WTC11 (cell line): ENCODE measurements at regions not wholly inside any gene's neighbourhood (a gene's known extent, or its start where the extent isn't known, plus 50 kb on each side); places are given as distances from the start of the nearest gene placed in this dataset.
A peak's percentile ranks its signal among the peaks of the same experiment; 100 is the strongest.

Experiments
- ATAC-seq: fragments of 200-7000 bp; cut with Tn5 transposase; 2 replicates; pipeline ENCODE4 v1.10.0; 2021; ENCODE audit warnings: mild to moderate bottlenecking, moderate library complexity
- CTCF ChIA-PET: fragments of 300-600 bp; sonication (Branson Sonifier 250); formaldehyde crosslinking; loops from one replicate; lab custom pipeline; 2021; ENCODE audit warnings: antibody characterized with exemption; lab: Charles Lee
- POLR2A ChIA-PET: fragments of 350-600 bp; sonication (Branson Sonifier 250); formaldehyde crosslinking; loops from one replicate; lab custom pipeline; 2021; ENCODE audit warnings: antibody characterized with exemption; lab: Charles Lee
- DNase-seq: peaks from one replicate; pipeline ENCODE4 v3.0.0; 2021; ENCODE audit warnings: low spot score
- H3K27ac Mint-ChIP-seq: 2 replicates; pipeline ENCODE4 v1.8.0; 2021; ENCODE audit warnings: mixed read lengths
- H3K27me3 Mint-ChIP-seq: 2 replicates; pipeline ENCODE4 v1.8.0; 2021; ENCODE audit warnings: low read depth, mild to moderate bottlenecking, moderate library complexity, mixed read lengths
- H3K36me3 Mint-ChIP-seq: 2 replicates; pipeline ENCODE4 v1.8.0; 2021; ENCODE audit warnings: mixed read lengths
- H3K4me1 Mint-ChIP-seq: 2 replicates; pipeline ENCODE4 v1.8.0; 2022; ENCODE audit warnings: mixed read lengths
- H3K4me3 Mint-ChIP-seq: 2 replicates; pipeline ENCODE4 v1.8.0; 2021; ENCODE audit warnings: mild to moderate bottlenecking, moderate library complexity, mixed read lengths
- H3K9me3 Mint-ChIP-seq: 2 replicates; pipeline ENCODE4 v1.8.0; 2021; ENCODE audit warnings: mixed read lengths
- CBFB ChIP-seq: sonication (generic); formaldehyde crosslinking; IDR thresholded peaks from 2 replicates; pipeline ENCODE4 v1.8.1; 2022; ENCODE audit warnings: mild to moderate bottlenecking, low read depth, missing genetic modification reagents
- CREB1 ChIP-seq: sonication (generic); formaldehyde crosslinking; IDR thresholded peaks from 2 replicates; pipeline ENCODE4 v1.8.0; 2023; ENCODE audit warnings: mild to moderate bottlenecking, missing genetic modification reagents
- CREM ChIP-seq: sonication (generic); formaldehyde crosslinking; IDR thresholded peaks from 2 replicates; pipeline ENCODE4 v1.8.1; 2022; ENCODE audit warnings: mild to moderate bottlenecking, missing genetic modification reagents, moderate library complexity
- ESRRA ChIP-seq: sonication (generic); formaldehyde crosslinking; IDR thresholded peaks from 2 replicates; pipeline ENCODE4 v1.8.1; 2022; ENCODE audit warnings: mild to moderate bottlenecking, missing genetic modification reagents, borderline replicate concordance
- HMGA2 ChIP-seq: fragments of 250-450 bp; sonication (Bioruptor Pico); IDR thresholded peaks from 2 replicates; pipeline ENCODE4 v1.4.0; 2021; ENCODE audit warnings: mild to moderate bottlenecking, moderate library complexity
- JUN ChIP-seq: sonication (generic); formaldehyde crosslinking; IDR thresholded peaks from 2 replicates; pipeline ENCODE4 v1.8.0; 2023; ENCODE audit warnings: mild to moderate bottlenecking, missing genetic modification reagents
- NFE2L1 ChIP-seq: sonication (generic); formaldehyde crosslinking; IDR thresholded peaks from 2 replicates; pipeline ENCODE4 v1.8.1; 2023; ENCODE audit warnings: missing genetic modification reagents
- OVOL2 ChIP-seq: fragments of 250-450 bp; sonication (Bioruptor Pico); IDR thresholded peaks from 2 replicates; pipeline ENCODE4 v1.9.0; 2021; ENCODE audit warnings: mild to moderate bottlenecking, borderline replicate concordance
- RORB ChIP-seq: fragments of 250-450 bp; sonication (Bioruptor Pico); IDR thresholded peaks from 2 replicates; pipeline ENCODE4 v1.9.0; 2021; ENCODE audit warnings: mild to moderate bottlenecking
- SOX15 ChIP-seq: fragments of 250-450 bp; sonication (Bioruptor Pico); IDR thresholded peaks from 2 replicates; pipeline ENCODE4 v1.9.0; 2021; ENCODE audit warnings: mild to moderate bottlenecking
- ZBTB21 ChIP-seq: sonication (generic); formaldehyde crosslinking; IDR thresholded peaks from 2 replicates; pipeline ENCODE4 v1.8.1; 2023; ENCODE audit warnings: mild to moderate bottlenecking, missing genetic modification reagents, borderline replicate concordance
- ZNF219 ChIP-seq: sonication (generic); formaldehyde crosslinking; IDR thresholded peaks from 2 replicates; pipeline ENCODE4 v1.8.0; 2023; ENCODE audit warnings: missing genetic modification reagents, mild to moderate bottlenecking, borderline replicate concordance
- ZNF263 ChIP-seq: sonication (generic); formaldehyde crosslinking; IDR thresholded peaks from 2 replicates; pipeline ENCODE4 v1.8.1; 2022; ENCODE audit warnings: low read depth, mild to moderate bottlenecking, moderate library complexity, missing genetic modification reagents
- ZNF317 ChIP-seq: sonication (generic); formaldehyde crosslinking; IDR thresholded peaks from 2 replicates; pipeline ENCODE4 v1.8.1; 2023; ENCODE audit warnings: low read depth, mild to moderate bottlenecking, moderate library complexity, missing genetic modification reagents, borderline replicate concordance
- ZNF416 ChIP-seq: fragments of 250-450 bp; sonication (Bioruptor Pico); IDR thresholded peaks from 2 replicates; pipeline ENCODE4 v1.9.0; 2021; ENCODE audit warnings: mild to moderate bottlenecking, inconsistent platforms
- TF ChIP-seq, protein P1 (sequence below): fragments of 250-450 bp; sonication (Bioruptor Pico); IDR thresholded peaks from 2 replicates; pipeline ENCODE4 v2.1.2; 2022; ENCODE audit warnings: mild to moderate bottlenecking, moderate library complexity
- TF ChIP-seq, protein P2 (sequence below): fragments of 200-600 bp; IDR thresholded peaks from 2 replicates; pipeline ENCODE4 v1.8.0; 2022; ENCODE audit warnings: antibody characterized with exemption
- TF ChIP-seq, protein P3 (sequence below): sonication (generic); formaldehyde crosslinking; IDR thresholded peaks from 2 replicates; pipeline ENCODE4 v1.8.1; 2022; ENCODE audit warnings: low read depth, missing genetic modification reagents, borderline replicate concordance
- TF ChIP-seq, protein P4 (sequence below): sonication (generic); formaldehyde crosslinking; IDR thresholded peaks from 2 replicates; pipeline ENCODE4 v1.8.0; 2022; ENCODE audit warnings: missing genetic modification reagents
- TF ChIP-seq, protein P5 (sequence below): sonication (generic); formaldehyde crosslinking; IDR thresholded peaks from 2 replicates; pipeline ENCODE4 v1.8.0; 2023; ENCODE audit warnings: missing genetic modification reagents, mild to moderate bottlenecking, borderline replicate concordance

DNA sequence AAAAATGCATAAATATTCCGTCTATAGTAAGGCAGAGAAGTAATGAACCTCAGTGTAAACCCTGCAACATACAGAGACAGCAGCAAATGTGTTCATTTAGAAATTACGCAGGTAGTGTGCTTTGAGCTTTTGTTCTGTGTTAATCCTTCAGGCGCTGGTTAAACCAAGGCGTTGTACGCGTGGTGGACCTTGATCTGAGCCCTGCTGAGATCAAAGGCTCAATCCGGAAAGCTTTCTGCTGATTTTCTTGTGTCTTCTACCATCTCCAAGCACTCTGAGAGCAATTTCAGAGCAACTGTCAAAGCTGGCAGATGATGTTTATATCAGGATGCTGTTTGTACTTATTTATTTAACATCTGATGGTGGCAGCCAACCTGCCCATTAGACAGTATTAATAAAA lies 382.8 kb downstream of the CDH26 start:
- Mint-ChIP-seq H3K4me3 (no peak overlapping the region), H3K4me1 (no peaks in the 10 kb centered on the region), H3K27ac (no peak overlapping the region), H3K27me3 (peaks cover 37% of the 10 kb centered on the region), H3K9me3 (peaks cover 48% of the 10 kb centered on the region)
- no peak for DNase-seq
- POLR2A ChIA-PET, result no interaction called here
- TF ChIP-seq OVOL2 (CRISPR knock-in tag) (no peak), CREM (no peak), ZNF317 (CRISPR knock-in tag) (no peak), ESRRA (CRISPR knock-in tag) (no peak), NFE2L1 (CRISPR knock-in tag) (no peak), HMGA2 (CRISPR knock-in tag) (no peak), ZNF219 (CRISPR knock-in tag) (no peak), CBFB (CRISPR knock-in tag) (no peak), JUN (CRISPR knock-in tag) (no peak), RORB (CRISPR knock-in tag) (no peak)
- TF ChIP-seq, protein P1, sequence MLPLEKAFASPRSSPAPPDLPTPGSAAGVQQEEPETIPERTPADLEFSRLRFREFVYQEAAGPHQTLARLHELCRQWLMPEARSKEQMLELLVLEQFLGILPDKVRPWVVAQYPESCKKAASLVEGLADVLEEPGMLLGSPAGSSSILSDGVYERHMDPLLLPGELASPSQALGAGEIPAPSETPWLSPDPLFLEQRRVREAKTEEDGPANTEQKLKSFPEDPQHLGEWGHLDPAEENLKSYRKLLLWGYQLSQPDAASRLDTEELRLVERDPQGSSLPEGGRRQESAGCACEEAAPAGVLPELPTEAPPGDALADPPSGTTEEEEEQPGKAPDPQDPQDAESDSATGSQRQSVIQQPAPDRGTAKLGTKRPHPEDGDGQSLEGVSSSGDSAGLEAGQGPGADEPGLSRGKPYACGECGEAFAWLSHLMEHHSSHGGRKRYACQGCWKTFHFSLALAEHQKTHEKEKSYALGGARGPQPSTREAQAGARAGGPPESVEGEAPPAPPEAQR, result no peak
- TF ChIP-seq, protein P2, sequence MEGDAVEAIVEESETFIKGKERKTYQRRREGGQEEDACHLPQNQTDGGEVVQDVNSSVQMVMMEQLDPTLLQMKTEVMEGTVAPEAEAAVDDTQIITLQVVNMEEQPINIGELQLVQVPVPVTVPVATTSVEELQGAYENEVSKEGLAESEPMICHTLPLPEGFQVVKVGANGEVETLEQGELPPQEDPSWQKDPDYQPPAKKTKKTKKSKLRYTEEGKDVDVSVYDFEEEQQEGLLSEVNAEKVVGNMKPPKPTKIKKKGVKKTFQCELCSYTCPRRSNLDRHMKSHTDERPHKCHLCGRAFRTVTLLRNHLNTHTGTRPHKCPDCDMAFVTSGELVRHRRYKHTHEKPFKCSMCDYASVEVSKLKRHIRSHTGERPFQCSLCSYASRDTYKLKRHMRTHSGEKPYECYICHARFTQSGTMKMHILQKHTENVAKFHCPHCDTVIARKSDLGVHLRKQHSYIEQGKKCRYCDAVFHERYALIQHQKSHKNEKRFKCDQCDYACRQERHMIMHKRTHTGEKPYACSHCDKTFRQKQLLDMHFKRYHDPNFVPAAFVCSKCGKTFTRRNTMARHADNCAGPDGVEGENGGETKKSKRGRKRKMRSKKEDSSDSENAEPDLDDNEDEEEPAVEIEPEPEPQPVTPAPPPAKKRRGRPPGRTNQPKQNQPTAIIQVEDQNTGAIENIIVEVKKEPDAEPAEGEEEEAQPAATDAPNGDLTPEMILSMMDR, result no peak
- TF ChIP-seq, protein P3, sequence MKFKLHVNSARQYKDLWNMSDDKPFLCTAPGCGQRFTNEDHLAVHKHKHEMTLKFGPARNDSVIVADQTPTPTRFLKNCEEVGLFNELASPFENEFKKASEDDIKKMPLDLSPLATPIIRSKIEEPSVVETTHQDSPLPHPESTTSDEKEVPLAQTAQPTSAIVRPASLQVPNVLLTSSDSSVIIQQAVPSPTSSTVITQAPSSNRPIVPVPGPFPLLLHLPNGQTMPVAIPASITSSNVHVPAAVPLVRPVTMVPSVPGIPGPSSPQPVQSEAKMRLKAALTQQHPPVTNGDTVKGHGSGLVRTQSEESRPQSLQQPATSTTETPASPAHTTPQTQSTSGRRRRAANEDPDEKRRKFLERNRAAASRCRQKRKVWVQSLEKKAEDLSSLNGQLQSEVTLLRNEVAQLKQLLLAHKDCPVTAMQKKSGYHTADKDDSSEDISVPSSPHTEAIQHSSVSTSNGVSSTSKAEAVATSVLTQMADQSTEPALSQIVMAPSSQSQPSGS (CRISPR knock-in tag), result no peak
- TF ChIP-seq, all 79 proteins: peak for 0
- CTCF ChIA-PET, result interaction anchor here (1.2 kb wide), 1 partner anchor 78 kb away, joined by 9 read pairs; no protein-coding TSS in a partner anchor
- ATAC-seq, result no peak
- H3K36me3 Mint-ChIP-seq, result peaks cover 14% of the 10 kb centered on the region; the same call in 1 of the 2 replicates

DNA sequence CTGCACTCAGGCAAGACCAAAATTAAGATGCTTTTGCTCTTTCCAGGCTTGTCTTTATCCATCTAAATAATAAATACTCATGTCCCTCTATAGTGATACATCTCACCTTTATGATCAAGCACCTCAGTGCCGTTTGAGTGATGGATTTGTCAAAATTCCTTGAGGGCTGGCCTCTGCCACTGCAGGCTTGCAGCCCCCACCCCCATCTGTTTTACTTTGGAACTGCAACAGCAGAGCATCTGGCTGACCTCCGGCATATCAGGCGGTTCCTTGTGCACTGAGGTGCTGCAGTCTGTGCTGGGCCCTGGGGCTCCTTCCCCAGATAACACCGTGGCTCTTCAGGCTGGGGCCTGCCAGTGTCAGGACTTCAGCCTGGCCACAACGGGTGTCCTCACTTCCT lies 386.9 kb downstream of the CDH26 start:
- CTCF ChIA-PET, result no interaction called here
- peak; percentile 21 for DNase-seq

More for the DNA sequence above, 386.9 kb downstream of the CDH26 start:
- H3K9me3 Mint-ChIP-seq, result peaks cover 32% of the 10 kb centered on the region
- no peak overlapping the region for H3K4me3 Mint-ChIP-seq
- no peak for ATAC-seq
- 0 out of 2 replicates have a peak, but pooled peaks cover 2% of the 10 kb centered on the region for H3K36me3 Mint-ChIP-seq
- POLR2A ChIA-PET, result no interaction called here
- no peak overlapping the region for H3K27ac Mint-ChIP-seq
- TF ChIP-seq ZNF263 (CRISPR knock-in tag) (no peak), RORB (CRISPR knock-in tag) (no peak), ZNF416 (CRISPR knock-in tag) (no peak), ZBTB21 (no peak), CREB1 (CRISPR knock-in tag) (no peak), SOX15 (no peak)
- TF ChIP-seq, protein P4, sequence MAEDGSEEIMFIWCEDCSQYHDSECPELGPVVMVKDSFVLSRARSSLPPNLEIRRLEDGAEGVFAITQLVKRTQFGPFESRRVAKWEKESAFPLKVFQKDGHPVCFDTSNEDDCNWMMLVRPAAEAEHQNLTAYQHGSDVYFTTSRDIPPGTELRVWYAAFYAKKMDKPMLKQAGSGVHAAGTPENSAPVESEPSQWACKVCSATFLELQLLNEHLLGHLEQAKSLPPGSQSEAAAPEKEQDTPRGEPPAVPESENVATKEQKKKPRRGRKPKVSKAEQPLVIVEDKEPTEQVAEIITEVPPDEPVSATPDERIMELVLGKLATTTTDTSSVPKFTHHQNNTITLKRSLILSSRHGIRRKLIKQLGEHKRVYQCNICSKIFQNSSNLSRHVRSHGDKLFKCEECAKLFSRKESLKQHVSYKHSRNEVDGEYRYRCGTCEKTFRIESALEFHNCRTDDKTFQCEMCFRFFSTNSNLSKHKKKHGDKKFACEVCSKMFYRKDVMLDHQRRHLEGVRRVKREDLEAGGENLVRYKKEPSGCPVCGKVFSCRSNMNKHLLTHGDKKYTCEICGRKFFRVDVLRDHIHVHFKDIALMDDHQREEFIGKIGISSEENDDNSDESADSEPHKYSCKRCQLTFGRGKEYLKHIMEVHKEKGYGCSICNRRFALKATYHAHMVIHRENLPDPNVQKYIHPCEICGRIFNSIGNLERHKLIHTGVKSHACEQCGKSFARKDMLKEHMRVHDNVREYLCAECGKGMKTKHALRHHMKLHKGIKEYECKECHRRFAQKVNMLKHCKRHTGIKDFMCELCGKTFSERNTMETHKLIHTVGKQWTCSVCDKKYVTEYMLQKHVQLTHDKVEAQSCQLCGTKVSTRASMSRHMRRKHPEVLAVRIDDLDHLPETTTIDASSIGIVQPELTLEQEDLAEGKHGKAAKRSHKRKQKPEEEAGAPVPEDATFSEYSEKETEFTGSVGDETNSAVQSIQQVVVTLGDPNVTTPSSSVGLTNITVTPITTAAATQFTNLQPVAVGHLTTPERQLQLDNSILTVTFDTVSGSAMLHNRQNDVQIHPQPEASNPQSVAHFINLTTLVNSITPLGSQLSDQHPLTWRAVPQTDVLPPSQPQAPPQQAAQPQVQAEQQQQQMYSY (CRISPR knock-in tag), result no peak
- TF ChIP-seq, protein P5, sequence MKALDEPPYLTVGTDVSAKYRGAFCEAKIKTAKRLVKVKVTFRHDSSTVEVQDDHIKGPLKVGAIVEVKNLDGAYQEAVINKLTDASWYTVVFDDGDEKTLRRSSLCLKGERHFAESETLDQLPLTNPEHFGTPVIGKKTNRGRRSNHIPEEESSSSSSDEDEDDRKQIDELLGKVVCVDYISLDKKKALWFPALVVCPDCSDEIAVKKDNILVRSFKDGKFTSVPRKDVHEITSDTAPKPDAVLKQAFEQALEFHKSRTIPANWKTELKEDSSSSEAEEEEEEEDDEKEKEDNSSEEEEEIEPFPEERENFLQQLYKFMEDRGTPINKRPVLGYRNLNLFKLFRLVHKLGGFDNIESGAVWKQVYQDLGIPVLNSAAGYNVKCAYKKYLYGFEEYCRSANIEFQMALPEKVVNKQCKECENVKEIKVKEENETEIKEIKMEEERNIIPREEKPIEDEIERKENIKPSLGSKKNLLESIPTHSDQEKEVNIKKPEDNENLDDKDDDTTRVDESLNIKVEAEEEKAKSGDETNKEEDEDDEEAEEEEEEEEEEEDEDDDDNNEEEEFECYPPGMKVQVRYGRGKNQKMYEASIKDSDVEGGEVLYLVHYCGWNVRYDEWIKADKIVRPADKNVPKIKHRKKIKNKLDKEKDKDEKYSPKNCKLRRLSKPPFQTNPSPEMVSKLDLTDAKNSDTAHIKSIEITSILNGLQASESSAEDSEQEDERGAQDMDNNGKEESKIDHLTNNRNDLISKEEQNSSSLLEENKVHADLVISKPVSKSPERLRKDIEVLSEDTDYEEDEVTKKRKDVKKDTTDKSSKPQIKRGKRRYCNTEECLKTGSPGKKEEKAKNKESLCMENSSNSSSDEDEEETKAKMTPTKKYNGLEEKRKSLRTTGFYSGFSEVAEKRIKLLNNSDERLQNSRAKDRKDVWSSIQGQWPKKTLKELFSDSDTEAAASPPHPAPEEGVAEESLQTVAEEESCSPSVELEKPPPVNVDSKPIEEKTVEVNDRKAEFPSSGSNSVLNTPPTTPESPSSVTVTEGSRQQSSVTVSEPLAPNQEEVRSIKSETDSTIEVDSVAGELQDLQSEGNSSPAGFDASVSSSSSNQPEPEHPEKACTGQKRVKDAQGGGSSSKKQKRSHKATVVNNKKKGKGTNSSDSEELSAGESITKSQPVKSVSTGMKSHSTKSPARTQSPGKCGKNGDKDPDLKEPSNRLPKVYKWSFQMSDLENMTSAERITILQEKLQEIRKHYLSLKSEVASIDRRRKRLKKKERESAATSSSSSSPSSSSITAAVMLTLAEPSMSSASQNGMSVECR (CRISPR knock-in tag), result no peak
- H3K4me1 Mint-ChIP-seq, result no peaks in the 10 kb centered on the region
- peaks cover 34% of the 10 kb centered on the region for H3K27me3 Mint-ChIP-seq
